IMR-90 (cell line): ENCODE measurements at regions not wholly inside any gene's neighbourhood (a gene's known extent, or its start where the extent isn't known, plus 50 kb on each side); places are given as distances from the start of the nearest gene placed in this dataset.

Experiments used
- ATAC-seq: fragments of 200-7000 bp; cut with Tn5 transposase; 2 replicates; pipeline ENCODE4 v1.9.1; 2020; ENCODE audit warnings: low read depth, mild to moderate bottlenecking, moderate library complexity
- BruUV-seq: library from RNA; stranded (reverse); fragments of 400-500 nt; replicated peaks from 2 replicates; lab custom pipeline; 2021; lab: Mats Ljungman, UMichigan
- CTCF ChIA-PET: fragments of 300-600 bp; formaldehyde crosslinking; extraction: SDS; loops from one replicate; lab custom pipeline; 2021; ENCODE audit warnings: antibody characterized with exemption; lab: Yijun Ruan, JAX
- POLR2A ChIA-PET: fragments of 300-600 bp; sonication (Branson Sonifier 250); formaldehyde crosslinking; loops from one replicate; lab custom pipeline; 2022; ENCODE audit warnings: antibody characterized with exemption; ENCODE audit not compliant: unreplicated experiment; lab: Charles Lee
- DNase-seq: peaks from one replicate; pipeline ENCODE4 v3.0.0; 2013
- H2AFZ ChIP-seq: replicated peaks from 2 replicates; pipeline ENCODE3; 2013; ENCODE audit warnings: low read length, mild to moderate bottlenecking; ENCODE audit not compliant: poor library complexity
- H2AK5ac ChIP-seq: 2 replicates; pipeline ENCODE4 v1.6.1; 2013; ENCODE audit warnings: low read depth, low read length, inconsistent platforms
- H2AK9ac ChIP-seq: replicated peaks from 2 replicates; pipeline ENCODE3; 2013; ENCODE audit warnings: mild to moderate bottlenecking, low read depth, low read length, moderate library complexity; ENCODE audit not compliant: poor library complexity
- H2BK120ac ChIP-seq: 2 replicates; pipeline ENCODE4 v1.6.1; 2013; ENCODE audit warnings: low read depth, low read length, inconsistent platforms
- H2BK15ac ChIP-seq: 3 replicates; pipeline ENCODE4 v1.6.1; 2013; ENCODE audit warnings: low read depth, low read length, inconsistent platforms
- H2BK20ac ChIP-seq: 2 replicates; pipeline ENCODE4 v1.6.1; 2013; ENCODE audit warnings: low read depth, mild to moderate bottlenecking, inconsistent platforms, low read length, moderate library complexity
- H2BK5ac ChIP-seq: 2 replicates; pipeline ENCODE4 v1.6.1; 2013; ENCODE audit warnings: mild to moderate bottlenecking, low read depth, low read length, inconsistent platforms; ENCODE audit not compliant: poor library complexity, severe bottlenecking
- H3K14ac ChIP-seq: replicated peaks from 2 replicates; pipeline ENCODE4 v1.6.1; 2013; ENCODE audit warnings: low read depth, low read length, inconsistent platforms
- H3K18ac ChIP-seq: 2 replicates; pipeline ENCODE4 v1.6.1; 2013; ENCODE audit warnings: low read depth, low read length, control low read depth
- H3K23ac ChIP-seq: 2 replicates; pipeline ENCODE4 v1.6.1; 2013; ENCODE audit warnings: low read depth, low read length, inconsistent platforms
- H3K27ac ChIP-seq: 2 replicates; pipeline ENCODE4 v1.5.1; 2013; ENCODE audit warnings: mild to moderate bottlenecking, control low read depth, low read length; ENCODE audit not compliant: insufficient read depth
- H3K27me3 ChIP-seq: 2 replicates; pipeline ENCODE4 v1.6.1; 2013; ENCODE audit warnings: low read length; ENCODE audit not compliant: control insufficient read depth, insufficient read depth
- H3K36me3 ChIP-seq: 2 replicates; pipeline ENCODE4 v1.6.1; 2013; ENCODE audit warnings: low read length, mixed read lengths; ENCODE audit not compliant: control insufficient read depth, insufficient read depth
- H3K4ac ChIP-seq: 2 replicates; pipeline ENCODE4 v1.6.1; 2013; ENCODE audit warnings: low read depth, low read length, inconsistent platforms
- H3K4me1 ChIP-seq: 2 replicates; pipeline ENCODE4 v1.6.1; 2013; ENCODE audit warnings: low read length, mixed read lengths; ENCODE audit not compliant: control insufficient read depth, insufficient read depth
- H3K4me2 ChIP-seq: 2 replicates; pipeline ENCODE4 v1.6.1; 2013; ENCODE audit warnings: low read depth, mild to moderate bottlenecking, control low read depth, low read length, moderate library complexity
- H3K4me3 ChIP-seq: 2 replicates; pipeline ENCODE4 v1.5.1; 2013; ENCODE audit warnings: low read depth, mild to moderate bottlenecking, control low read depth, low read length, moderate library complexity; ENCODE audit not compliant: insufficient read depth
- H3K56ac ChIP-seq: 2 replicates; pipeline ENCODE4 v1.6.1; 2013; ENCODE audit warnings: low read length, inconsistent platforms; ENCODE audit not compliant: insufficient read depth; ENCODE audit errors: extremely low read depth
- H3K79me1 ChIP-seq, 2 experiments: 2 replicates each; pipeline ENCODE4 v1.6.1; 2013; ENCODE audit warnings: low read length in 2 of 2, inconsistent platforms in 1 of 2, low read depth in 1 of 2
- H3K9ac ChIP-seq: 2 replicates; pipeline ENCODE4 v1.6.1; 2013; ENCODE audit warnings: low read depth, low read length, control low read depth
- H3K9me1 ChIP-seq: 2 replicates; pipeline ENCODE4 v1.6.1; 2013; ENCODE audit warnings: low read length, inconsistent platforms; ENCODE audit not compliant: insufficient read depth
- H3K9me3 ChIP-seq: 2 replicates; pipeline ENCODE4 v1.6.1; 2013; ENCODE audit warnings: low read length; ENCODE audit not compliant: control insufficient read depth, insufficient read depth
- H4K20me1 ChIP-seq: 2 replicates; pipeline ENCODE4 v1.6.1; 2013; ENCODE audit warnings: low read length, inconsistent platforms; ENCODE audit not compliant: insufficient read depth
- H4K5ac ChIP-seq: 2 replicates; pipeline ENCODE4 v1.6.1; 2013; ENCODE audit warnings: mild to moderate bottlenecking, low read depth, low read length, control low read depth
- H4K8ac ChIP-seq, 2 experiments: 2 replicates each; pipeline ENCODE4 v1.6.1; 2013; ENCODE audit warnings: low read depth in 2 of 2, low read length in 2 of 2, control low read depth in 1 of 2, inconsistent platforms in 1 of 2
- H4K91ac ChIP-seq: 2 replicates; pipeline ENCODE4 v1.6.1; 2013; ENCODE audit warnings: low read depth, low read length, inconsistent platforms; ENCODE audit not compliant: insufficient read depth
- BHLHE40 ChIP-seq: fragments of 150-350 bp; IDR thresholded peaks from 2 replicates; pipeline ENCODE4 v1.6.1; 2016; ENCODE audit warnings: mild to moderate bottlenecking, low read depth, low read length
- CEBPB ChIP-seq: IDR thresholded peaks from 2 replicates; pipeline ENCODE4 v1.6.1; 2012; ENCODE audit warnings: low read depth, low read length, improper control_type of control experiment
- CHD1 ChIP-seq: IDR thresholded peaks from 2 replicates; pipeline ENCODE4 v1.6.1; 2012; ENCODE audit warnings: low read depth, low read length, improper control_type of control experiment
- FOS ChIP-seq: fragments of 150-350 bp; IDR thresholded peaks from 2 replicates; pipeline ENCODE4 v1.6.1; 2016; ENCODE audit warnings: low read depth, low read length
- MAZ ChIP-seq: IDR thresholded peaks from 2 replicates; pipeline ENCODE4 v1.6.1; 2012; ENCODE audit warnings: low read depth, mild to moderate bottlenecking, low read length, improper control_type of control experiment, moderate library complexity, borderline replicate concordance
- MXI1 ChIP-seq: IDR thresholded peaks from 2 replicates; pipeline ENCODE4 v1.6.1; 2012; ENCODE audit warnings: low read depth, mild to moderate bottlenecking, low read length, moderate library complexity, borderline replicate concordance
- POLR2A ChIP-seq: IDR thresholded peaks from 2 replicates; pipeline ENCODE4 v1.6.1; 2012; ENCODE audit warnings: mild to moderate bottlenecking, low read depth, low read length
- RAD21 ChIP-seq: IDR thresholded peaks from 2 replicates; pipeline ENCODE4 v1.6.1; 2012; ENCODE audit warnings: low read length, improper control_type of control experiment
- RCOR1 ChIP-seq: IDR thresholded peaks from 2 replicates; pipeline ENCODE4 v1.6.1; 2012; ENCODE audit warnings: mild to moderate bottlenecking, low read length, improper control_type of control experiment; ENCODE audit not compliant: insufficient replicate concordance
- RFX5 ChIP-seq: IDR thresholded peaks from 2 replicates; pipeline ENCODE4 v1.8.0; 2012; ENCODE audit warnings: low read depth, mild to moderate bottlenecking, low read length, moderate library complexity
- SMC3 ChIP-seq: fragments of 150-350 bp; IDR thresholded peaks from 2 replicates; pipeline ENCODE4 v1.6.1; 2016; ENCODE audit warnings: low read depth, mild to moderate bottlenecking, antibody characterized with exemption, low read length, moderate library complexity
- WGBS, 2 experiments: methylation state at CpG; one replicate each; pipeline versions ENCODE4 v1.1.5 to v1.1.7; 2013; ENCODE audit warnings: missing lambda C conversion rate in 2 of 2; ENCODE audit not compliant: insufficient read length in 1 of 2; ENCODE audit errors: extremely low coverage in 2 of 2; 5-methylcytosine and 5-hydroxymethylcytosine counted together
- dilution Hi-C: fragments of 300-500 bp; cut with HindIII; formaldehyde crosslinking; loops from one replicate; pipeline ENCODE4 v1.14.3; 2018; ENCODE audit warnings: low sequenced_read_pairs; ENCODE audit not compliant: unreplicated experiment
- in situ Hi-C: fragments of 300-500 bp; cut with MboI; formaldehyde crosslinking; loops from 3 replicates; pipeline ENCODE4 v1.14.3; 2019; ENCODE audit warnings: low sequenced_read_pairs, inconsistent platforms, mixed read lengths
- intact Hi-C: fragments of 100-400 bp; cut with micrococcal nuclease; formaldehyde crosslinking; loops from 2 replicates; pipeline ENCODE4 v1.10.0; 2022
- TF ChIP-seq, protein P1 (sequence below): fragments of 150-350 bp; IDR thresholded peaks from 2 replicates; pipeline ENCODE4 v1.6.1; 2016; ENCODE audit warnings: low read depth, mild to moderate bottlenecking, low read length, moderate library complexity, borderline replicate concordance
- TF ChIP-seq, protein P2 (sequence below): conservative IDR thresholded peaks from 2 replicates; pipeline ENCODE4 v1.5.1; 2012; ENCODE audit warnings: mild to moderate bottlenecking, low read depth, low read length, improper control_type of control experiment

DNA sequence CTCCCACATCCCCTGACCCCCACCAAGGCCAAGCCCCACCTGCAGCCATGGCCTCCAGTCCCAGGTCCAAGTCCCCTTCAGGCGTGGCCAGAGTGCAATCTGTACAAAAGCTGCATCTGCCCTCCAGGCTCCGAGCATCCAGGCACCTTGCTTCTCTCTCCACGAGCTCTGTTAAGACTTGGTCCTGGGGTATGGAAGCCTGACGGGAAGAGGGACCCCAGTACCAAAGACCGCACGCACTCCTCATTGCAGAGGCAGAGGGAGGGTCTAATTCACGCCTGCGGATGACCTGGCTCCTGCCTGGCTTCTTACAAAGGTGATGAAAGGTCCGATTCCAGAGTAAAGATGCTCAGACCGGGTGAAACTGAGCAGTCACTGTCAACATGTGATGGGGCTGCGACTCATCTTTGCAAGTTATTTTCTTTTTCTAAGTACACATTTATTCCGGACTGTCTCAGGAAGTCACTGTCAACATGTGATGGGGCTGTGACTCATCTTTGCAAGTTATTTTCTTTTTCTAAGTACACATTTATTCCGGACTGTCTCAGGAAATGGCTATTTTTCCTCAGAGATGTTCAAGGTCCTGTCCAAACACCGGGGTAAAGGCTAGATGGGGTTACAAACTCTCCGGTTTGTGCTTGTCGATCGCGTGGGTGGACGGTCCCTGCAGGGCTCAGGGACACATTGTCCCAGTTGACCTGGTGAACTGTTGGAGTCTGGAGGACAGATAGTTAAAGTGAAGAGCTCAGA, 252.0 kb upstream of the IRX4 start:
- BruUV-seq: no TSS peak
- no peak overlapping the region for H3K18ac ChIP-seq
- H3K27ac ChIP-seq: no peak overlapping the region
- no peak overlapping the region for H3K14ac ChIP-seq
- H2BK20ac ChIP-seq: no peak overlapping the region
- no peak overlapping the region for H3K4ac ChIP-seq
- no peak overlapping the region for H3K4me3 ChIP-seq
- WGBS, 2 experiments: 55% methylated on average over 5 of the region's 19 CpGs; no CpG with 5 or more reads in 1 of the 2 experiments
- no peaks in the 10 kb centered on the region for H3K79me1 ChIP-seq
- CTCF ChIA-PET: no interaction called here
- H4K91ac ChIP-seq: no peak overlapping the region
- no peak overlapping the region for H2AK9ac ChIP-seq
- H2AK5ac ChIP-seq: no peak overlapping the region
- no peak overlapping the region for H2BK120ac ChIP-seq
- H3K9me1 ChIP-seq: no peaks in the 10 kb centered on the region
- ATAC-seq: no peak
- dilution Hi-C loops: no loop called here
- H2BK15ac ChIP-seq: no peak overlapping the region
- no peak overlapping the region for H3K23ac ChIP-seq
- H2AFZ ChIP-seq: no peak overlapping the region
- no peak overlapping the region for H4K8ac ChIP-seq
- no peak overlapping the region for H3K4me2 ChIP-seq
- H3K9me3 ChIP-seq: peaks cover 55% of the 10 kb centered on the region
- in situ Hi-C loops: no loop called here
- no peak for DNase-seq
- no peaks in the 10 kb centered on the region for H3K36me3 ChIP-seq
- H4K20me1 ChIP-seq: no peaks in the 10 kb centered on the region
- H4K5ac ChIP-seq: no peak overlapping the region
- H3K27me3 ChIP-seq: no peaks in the 10 kb centered on the region
- no peak overlapping the region for H2BK5ac ChIP-seq
- POLR2A ChIA-PET: no interaction called here
- H3K56ac ChIP-seq: no peak overlapping the region
- H3K9ac ChIP-seq: no peak overlapping the region
- no peaks in the 10 kb centered on the region for H3K4me1 ChIP-seq
- intact Hi-C loops: no loop called here
- TF ChIP-seq CEBPB (no peak), RAD21 (no peak), CHD1 (no peak), MAZ (no peak), RCOR1 (no peak), FOS (no peak), SMC3 (no peak), RFX5 (no peak), BHLHE40 (no peak), POLR2A (no peak), MXI1 (no peak)
- TF ChIP-seq, protein P1, sequence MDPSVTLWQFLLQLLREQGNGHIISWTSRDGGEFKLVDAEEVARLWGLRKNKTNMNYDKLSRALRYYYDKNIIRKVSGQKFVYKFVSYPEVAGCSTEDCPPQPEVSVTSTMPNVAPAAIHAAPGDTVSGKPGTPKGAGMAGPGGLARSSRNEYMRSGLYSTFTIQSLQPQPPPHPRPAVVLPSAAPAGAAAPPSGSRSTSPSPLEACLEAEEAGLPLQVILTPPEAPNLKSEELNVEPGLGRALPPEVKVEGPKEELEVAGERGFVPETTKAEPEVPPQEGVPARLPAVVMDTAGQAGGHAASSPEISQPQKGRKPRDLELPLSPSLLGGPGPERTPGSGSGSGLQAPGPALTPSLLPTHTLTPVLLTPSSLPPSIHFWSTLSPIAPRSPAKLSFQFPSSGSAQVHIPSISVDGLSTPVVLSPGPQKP: no peak
- TF ChIP-seq, protein P2, sequence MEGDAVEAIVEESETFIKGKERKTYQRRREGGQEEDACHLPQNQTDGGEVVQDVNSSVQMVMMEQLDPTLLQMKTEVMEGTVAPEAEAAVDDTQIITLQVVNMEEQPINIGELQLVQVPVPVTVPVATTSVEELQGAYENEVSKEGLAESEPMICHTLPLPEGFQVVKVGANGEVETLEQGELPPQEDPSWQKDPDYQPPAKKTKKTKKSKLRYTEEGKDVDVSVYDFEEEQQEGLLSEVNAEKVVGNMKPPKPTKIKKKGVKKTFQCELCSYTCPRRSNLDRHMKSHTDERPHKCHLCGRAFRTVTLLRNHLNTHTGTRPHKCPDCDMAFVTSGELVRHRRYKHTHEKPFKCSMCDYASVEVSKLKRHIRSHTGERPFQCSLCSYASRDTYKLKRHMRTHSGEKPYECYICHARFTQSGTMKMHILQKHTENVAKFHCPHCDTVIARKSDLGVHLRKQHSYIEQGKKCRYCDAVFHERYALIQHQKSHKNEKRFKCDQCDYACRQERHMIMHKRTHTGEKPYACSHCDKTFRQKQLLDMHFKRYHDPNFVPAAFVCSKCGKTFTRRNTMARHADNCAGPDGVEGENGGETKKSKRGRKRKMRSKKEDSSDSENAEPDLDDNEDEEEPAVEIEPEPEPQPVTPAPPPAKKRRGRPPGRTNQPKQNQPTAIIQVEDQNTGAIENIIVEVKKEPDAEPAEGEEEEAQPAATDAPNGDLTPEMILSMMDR: no peak
